Gastrocnemius medialis (tissue), 4 donors: ENCODE measurements at regions not wholly inside any gene's neighbourhood (a gene's known extent, or its start where the extent isn't known, plus 50 kb on each side); places are given as distances from the start of the nearest gene placed in this dataset.

Experiments used
- ATAC-seq, 2 donors: fragments of 150-250 bp; one replicate each; pipeline ENCODE4 v1.9.1; 2016
- DNase-seq, 2 donors: peaks; one replicate each; pipeline ENCODE4 v3.0.0-alpha.2; 2019
- H3K27ac ChIP-seq, 4 donors: fragments of 200-600 bp; sonication (generic); 1 replicate in 1 of 4; 2 replicates in 3 of 4; pipeline ENCODE4 v1.5.1; 2016 to 2018; ENCODE audit warnings: mild to moderate bottlenecking in 2 of 4, moderate library complexity in 1 of 4
- H3K27me3 ChIP-seq, 3 donors: fragments of 200-600 bp; sonication (generic) in 2 of 3; 1 replicate in 1 of 3; 2 replicates in 2 of 3; pipeline versions ENCODE4 v1.5.1 to v1.6.0; 2016 to 2019; ENCODE audit warnings: mild to moderate bottlenecking in 1 of 3, moderate library complexity in 1 of 3
- H3K36me3 ChIP-seq, 2 donors: fragments of 200-600 bp; sonication (generic) in 1 of 2; one replicate each; pipeline ENCODE4 v1.5.1; 2017 to 2018
- H3K4me1 ChIP-seq, 2 donors: fragments of 200-600 bp; sonication (generic) in 1 of 2; one replicate each; pipeline ENCODE4 v1.5.1; 2016 to 2017; ENCODE audit warnings: mild to moderate bottlenecking in 2 of 2
- H3K4me3 ChIP-seq, 4 donors: fragments of 200-600 bp; sonication (generic) in 3 of 4; 1 replicate in 1 of 4; 2 replicates in 3 of 4; pipeline ENCODE4 v1.5.1; 2016 to 2019; ENCODE audit warnings: mild to moderate bottlenecking in 2 of 4
- H3K9me3 ChIP-seq, 3 donors: fragments of 200-600 bp; sonication (generic) in 2 of 3; 1 replicate in 1 of 3; 2 replicates in 2 of 3; pipeline ENCODE4 v1.5.1; 2016 to 2019
- POLR2A ChIP-seq, 2 donors: fragments of 450-650 bp; IDR thresholded peaks; one replicate each; pipeline ENCODE4 v1.6.1; 2017; ENCODE audit warnings: antibody characterized with exemption in 2 of 2, mild to moderate bottlenecking in 2 of 2, moderate library complexity in 2 of 2
- in situ Hi-C, 4 donors: fragments of 200-750 bp; cut with MboI; loops; one replicate each; pipeline versions ENCODE4 v1.15.0 to v1.8.0; 2017; ENCODE audit warnings: low sequenced_read_pairs in 4 of 4
- intact Hi-C: fragments of 100-400 bp; cut with DNase I; formaldehyde crosslinking; loops from one replicate; pipeline ENCODE4 v1.15.1; 2023; ENCODE audit warnings: low total_unique reads
- TF ChIP-seq, protein P1 (sequence below), 5 experiments: fragments of 450-650 bp in 3 of 5; fragments of 200-600 bp in 2 of 5; sonication (generic) in 2 of 5; IDR thresholded peaks in 4 of 5; conservative IDR thresholded peaks in 1 of 5; 1 replicate in 4 of 5; 2 replicates in 1 of 5; pipeline ENCODE4 v1.5.1; 2016 to 2019; ENCODE audit warnings: antibody characterized with exemption in 5 of 5, mild to moderate bottlenecking in 3 of 5, moderate library complexity in 3 of 5

DNA sequence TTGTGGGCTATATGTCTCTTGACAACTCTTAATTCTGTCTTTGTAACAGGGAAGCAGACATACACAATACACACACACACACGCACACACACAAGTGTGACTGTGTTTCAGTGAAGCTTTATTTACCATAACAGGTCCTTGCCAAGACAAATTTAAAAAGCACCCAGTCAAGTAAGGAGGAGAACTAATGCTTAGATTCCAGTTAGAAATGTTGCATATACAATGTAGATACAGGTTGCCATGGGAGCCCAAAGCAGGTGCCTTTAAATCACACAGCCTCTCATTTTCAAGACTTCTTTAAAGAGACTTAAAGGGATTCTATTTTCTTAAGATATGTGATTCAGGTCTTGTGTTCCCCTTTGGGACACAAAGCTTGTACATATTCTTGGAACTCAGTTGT is 1551.9 kb downstream of the EFNB2 start:
- H3K27ac ChIP-seq = no peak overlapping the region

DNA sequence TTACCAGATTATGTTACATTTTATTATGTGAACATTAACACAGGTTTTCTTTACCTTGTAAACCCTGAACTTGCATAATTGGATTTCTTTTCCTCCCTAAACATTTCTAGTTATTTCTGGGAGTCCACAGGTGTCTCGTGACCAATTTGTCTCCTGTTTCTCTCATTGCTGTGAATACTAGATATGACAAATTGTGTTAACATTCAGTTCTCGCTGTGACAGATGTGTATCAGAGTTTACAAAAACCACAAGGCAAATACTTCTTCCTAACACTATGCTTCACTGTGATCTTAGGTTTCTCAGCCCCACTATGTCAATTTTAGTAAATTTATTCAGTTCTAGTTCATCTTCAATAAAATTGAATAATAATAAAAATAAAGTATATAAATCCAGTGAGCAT is 1554.9 kb downstream of the EFNB2 start:
- no peaks in the 10 kb centered on the region for H3K27me3 ChIP-seq
- intact Hi-C loops = no loop called here
- no peak for TF ChIP-seq POLR2A (IDR thresholded peaks at IDR 0.05)
- TF ChIP-seq, protein P1, sequence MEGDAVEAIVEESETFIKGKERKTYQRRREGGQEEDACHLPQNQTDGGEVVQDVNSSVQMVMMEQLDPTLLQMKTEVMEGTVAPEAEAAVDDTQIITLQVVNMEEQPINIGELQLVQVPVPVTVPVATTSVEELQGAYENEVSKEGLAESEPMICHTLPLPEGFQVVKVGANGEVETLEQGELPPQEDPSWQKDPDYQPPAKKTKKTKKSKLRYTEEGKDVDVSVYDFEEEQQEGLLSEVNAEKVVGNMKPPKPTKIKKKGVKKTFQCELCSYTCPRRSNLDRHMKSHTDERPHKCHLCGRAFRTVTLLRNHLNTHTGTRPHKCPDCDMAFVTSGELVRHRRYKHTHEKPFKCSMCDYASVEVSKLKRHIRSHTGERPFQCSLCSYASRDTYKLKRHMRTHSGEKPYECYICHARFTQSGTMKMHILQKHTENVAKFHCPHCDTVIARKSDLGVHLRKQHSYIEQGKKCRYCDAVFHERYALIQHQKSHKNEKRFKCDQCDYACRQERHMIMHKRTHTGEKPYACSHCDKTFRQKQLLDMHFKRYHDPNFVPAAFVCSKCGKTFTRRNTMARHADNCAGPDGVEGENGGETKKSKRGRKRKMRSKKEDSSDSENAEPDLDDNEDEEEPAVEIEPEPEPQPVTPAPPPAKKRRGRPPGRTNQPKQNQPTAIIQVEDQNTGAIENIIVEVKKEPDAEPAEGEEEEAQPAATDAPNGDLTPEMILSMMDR (IDR thresholded peaks at IDR 0.05 in 4 of 5, conservative IDR thresholded peaks at IDR 0.05 in 1 of 5) = no peak
- ATAC-seq = no peak
- DNase-seq = no peak
- no peaks in the 10 kb centered on the region for H3K9me3 ChIP-seq
- H3K4me1 ChIP-seq = peaks cover 0 to 10% of the 10 kb centered on the region in 2 donors
- in situ Hi-C loops = no loop called here
- H3K27ac ChIP-seq = no peak overlapping the region
- no peak overlapping the region for H3K4me3 ChIP-seq
- H3K36me3 ChIP-seq = no peaks in the 10 kb centered on the region

More for the DNA sequence above, 1551.9 kb downstream of the EFNB2 start:
- Histone ChIP-seq H3K4me1 (peaks cover 0 to 10% of the 10 kb centered on the region in 2 donors), H3K27me3 (no peaks in the 10 kb centered on the region), H3K4me3 (no peak overlapping the region), H3K36me3 (no peaks in the 10 kb centered on the region), H3K9me3 (no peaks in the 10 kb centered on the region)
- DNase-seq (no peak), ATAC-seq (no peak)
- in situ Hi-C loops = no loop called here
- intact Hi-C loops = no loop called here
- TF ChIP-seq, protein P1 (IDR thresholded peaks at IDR 0.05 in 4 of 5, conservative IDR thresholded peaks at IDR 0.05 in 1 of 5) = no peak
- no peak for TF ChIP-seq POLR2A (IDR thresholded peaks at IDR 0.05)

DNA sequence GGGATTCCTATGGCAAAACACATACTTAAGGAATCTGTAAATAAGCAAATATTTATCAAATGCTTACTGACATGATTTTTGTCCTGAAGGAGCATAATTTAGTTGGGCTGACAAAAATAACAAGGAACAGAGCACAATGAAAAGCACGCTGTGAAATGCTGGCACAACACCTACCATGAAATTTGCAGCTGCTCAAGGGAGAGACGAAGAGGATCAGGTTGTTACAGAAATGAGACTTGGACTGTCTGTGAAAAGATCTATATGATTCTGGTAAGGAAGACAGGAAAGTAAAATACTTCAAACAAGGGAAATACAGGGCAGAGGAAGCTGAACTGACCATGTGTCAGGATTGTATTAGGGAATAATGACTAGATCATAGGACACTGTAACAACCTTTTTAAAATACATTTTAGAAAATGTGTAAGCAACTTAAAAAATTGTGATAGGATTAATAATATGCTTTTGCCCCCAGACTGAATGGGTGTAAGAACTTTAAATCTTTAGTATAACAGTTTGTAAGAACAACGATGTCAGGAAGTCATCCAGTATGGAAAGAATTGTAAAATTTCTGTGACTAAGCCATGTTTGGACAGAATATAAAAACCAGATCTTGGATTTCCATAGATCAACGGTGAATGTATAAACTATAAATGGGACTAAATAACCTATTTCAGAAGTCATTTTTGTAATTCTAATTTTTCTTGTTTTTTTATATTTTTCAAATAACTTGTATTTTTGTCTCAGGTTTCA is 1556.0 kb downstream of the EFNB2 start:
- Histone ChIP-seq H3K27ac (no peak overlapping the region), H3K36me3 (no peaks in the 10 kb centered on the region), H3K27me3 (no peaks in the 10 kb centered on the region), H3K4me1 (peaks cover 0 to under 1% of the 10 kb centered on the region in 2 donors), H3K9me3 (no peaks in the 10 kb centered on the region), H3K4me3 (no peak overlapping the region)
- TF ChIP-seq POLR2A (IDR thresholded peaks at IDR 0.05) = no peak
- TF ChIP-seq, protein P1 (IDR thresholded peaks at IDR 0.05 in 4 of 5, conservative IDR thresholded peaks at IDR 0.05 in 1 of 5) = no peak
- DNase-seq = no peak
- intact Hi-C loops = no loop called here
- no peak for ATAC-seq
- in situ Hi-C loops = no loop called here

DNA sequence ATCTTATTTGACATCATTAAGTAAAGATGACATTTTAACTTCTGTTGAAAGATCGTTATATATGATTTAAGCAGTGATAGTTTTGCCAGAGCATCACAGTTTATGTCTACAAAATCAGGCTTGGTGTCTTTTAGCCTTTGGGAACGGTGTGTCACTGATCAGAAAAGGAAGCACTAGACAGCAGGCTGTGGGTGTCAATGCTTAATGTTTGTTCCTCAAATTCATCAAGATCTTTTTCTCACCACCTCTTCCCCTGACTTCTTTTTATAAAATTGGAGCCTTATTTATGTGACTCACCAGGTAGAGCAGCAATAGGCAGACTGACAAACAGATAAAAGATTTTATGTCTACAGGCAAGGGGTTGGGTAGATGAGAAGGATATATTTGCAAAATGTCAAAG is 1558.5 kb downstream of the EFNB2 start:
- intact Hi-C loops = no loop called here
- ATAC-seq (no peak), DNase-seq (no peak)
- Histone ChIP-seq H3K27me3 (no peaks in the 10 kb centered on the region), H3K9me3 (no peaks in the 10 kb centered on the region), H3K4me3 (no peak overlapping the region), H3K36me3 (no peaks in the 10 kb centered on the region), H3K27ac (no peak overlapping the region), H3K4me1 (no peaks in the 10 kb centered on the region)
- in situ Hi-C loops = no loop called here
- TF ChIP-seq POLR2A (IDR thresholded peaks at IDR 0.05) = no peak
- TF ChIP-seq, protein P1 (IDR thresholded peaks at IDR 0.05 in 4 of 5, conservative IDR thresholded peaks at IDR 0.05 in 1 of 5) = no peak

DNA sequence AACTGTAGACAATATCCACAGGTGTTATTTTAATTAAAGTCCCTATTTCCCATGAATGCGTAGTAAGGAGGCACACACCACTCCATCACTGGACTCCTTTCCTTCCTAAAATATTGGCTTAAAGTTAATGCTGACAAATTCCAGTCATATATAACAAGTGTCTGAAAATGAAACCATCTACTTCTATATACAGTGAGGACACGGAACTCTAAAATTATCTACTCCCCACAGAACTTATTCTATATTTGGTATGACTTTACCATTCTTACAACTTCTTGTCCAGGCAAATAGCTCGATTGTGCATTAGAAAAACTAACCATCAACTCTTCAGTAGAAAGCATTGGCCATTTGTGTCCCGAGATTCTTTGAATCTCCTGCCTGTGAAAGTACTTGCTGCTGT is 1560.2 kb downstream of the EFNB2 start:
- ATAC-seq (no peak), DNase-seq (no peak)
- Histone ChIP-seq H3K36me3 (no peaks in the 10 kb centered on the region), H3K27ac (no peak overlapping the region), H3K4me3 (no peak overlapping the region), H3K4me1 (no peaks in the 10 kb centered on the region), H3K9me3 (no peaks in the 10 kb centered on the region), H3K27me3 (no peaks in the 10 kb centered on the region)
- TF ChIP-seq, protein P1 (IDR thresholded peaks at IDR 0.05 in 4 of 5, conservative IDR thresholded peaks at IDR 0.05 in 1 of 5) = no peak
- no peak for TF ChIP-seq POLR2A (IDR thresholded peaks at IDR 0.05)
- intact Hi-C loops = no loop called here
- in situ Hi-C loops = no loop called here
